ENCODE measurements at regions not wholly inside any gene's neighbourhood (a gene's known extent, or its start where the extent isn't known, plus 50 kb on each side); places are given as distances from the start of the nearest gene placed in this dataset.

DNA sequence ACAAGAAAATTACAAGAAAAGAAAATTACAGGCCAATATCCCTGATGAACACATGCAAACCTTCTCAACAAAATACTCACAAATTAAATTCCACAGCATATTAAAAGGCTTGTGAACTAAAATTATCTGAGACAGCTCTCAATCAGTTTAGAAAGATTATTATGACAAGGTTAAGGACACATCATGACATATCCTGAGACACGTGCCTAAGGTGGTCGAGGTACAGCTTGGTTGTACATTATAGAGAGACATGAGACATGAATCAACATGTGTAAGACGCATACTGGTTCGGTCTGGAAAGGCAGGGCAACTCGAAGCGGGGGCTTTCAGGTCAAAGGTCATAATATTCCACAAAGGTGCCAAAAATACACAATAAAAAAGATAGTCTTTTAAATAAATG lies 598.3 kb upstream of the REG3G start:
- 67 to 81% methylated on average over 6 of the region's 6 CpGs for WGBS, 2 donors (ENCODE audit: low coverage in 1 of 2)
- no peak for DNase-seq
- TF ChIP-seq EP300 (IDR thresholded peaks at IDR 0.05; ENCODE audit: low read depth), result no peak
- no peak for TF ChIP-seq POLR2A (IDR thresholded peaks at IDR 0.05)
- TF ChIP-seq, protein P1, sequence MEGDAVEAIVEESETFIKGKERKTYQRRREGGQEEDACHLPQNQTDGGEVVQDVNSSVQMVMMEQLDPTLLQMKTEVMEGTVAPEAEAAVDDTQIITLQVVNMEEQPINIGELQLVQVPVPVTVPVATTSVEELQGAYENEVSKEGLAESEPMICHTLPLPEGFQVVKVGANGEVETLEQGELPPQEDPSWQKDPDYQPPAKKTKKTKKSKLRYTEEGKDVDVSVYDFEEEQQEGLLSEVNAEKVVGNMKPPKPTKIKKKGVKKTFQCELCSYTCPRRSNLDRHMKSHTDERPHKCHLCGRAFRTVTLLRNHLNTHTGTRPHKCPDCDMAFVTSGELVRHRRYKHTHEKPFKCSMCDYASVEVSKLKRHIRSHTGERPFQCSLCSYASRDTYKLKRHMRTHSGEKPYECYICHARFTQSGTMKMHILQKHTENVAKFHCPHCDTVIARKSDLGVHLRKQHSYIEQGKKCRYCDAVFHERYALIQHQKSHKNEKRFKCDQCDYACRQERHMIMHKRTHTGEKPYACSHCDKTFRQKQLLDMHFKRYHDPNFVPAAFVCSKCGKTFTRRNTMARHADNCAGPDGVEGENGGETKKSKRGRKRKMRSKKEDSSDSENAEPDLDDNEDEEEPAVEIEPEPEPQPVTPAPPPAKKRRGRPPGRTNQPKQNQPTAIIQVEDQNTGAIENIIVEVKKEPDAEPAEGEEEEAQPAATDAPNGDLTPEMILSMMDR (IDR thresholded peaks at IDR 0.05), result no peak
- TF ChIP-seq POLR2AphosphoS5 (IDR thresholded peaks at IDR 0.05), result no peak
- Histone ChIP-seq H3K27me3 (no peaks in the 10 kb centered on the region), H3K36me3 (no peaks in the 10 kb centered on the region), H3K9me3 (no peaks in the 10 kb centered on the region), H3K4me1 (no peaks in the 10 kb centered on the region), H3K27ac (no peak overlapping the region), H3K4me3 (no peak overlapping the region)
- intact Hi-C loops (cut with DNase I; ENCODE audit: low total_unique reads) (no loop called here), in situ Hi-C loops (cut with MboI; ENCODE audit: low pct_ligation_motif_present in 1 of 4, low pct_unique_long_range_greater_than_20kb in 1 of 4, low sequenced_read_pairs in 3 of 4) (no loop called here)

DNA sequence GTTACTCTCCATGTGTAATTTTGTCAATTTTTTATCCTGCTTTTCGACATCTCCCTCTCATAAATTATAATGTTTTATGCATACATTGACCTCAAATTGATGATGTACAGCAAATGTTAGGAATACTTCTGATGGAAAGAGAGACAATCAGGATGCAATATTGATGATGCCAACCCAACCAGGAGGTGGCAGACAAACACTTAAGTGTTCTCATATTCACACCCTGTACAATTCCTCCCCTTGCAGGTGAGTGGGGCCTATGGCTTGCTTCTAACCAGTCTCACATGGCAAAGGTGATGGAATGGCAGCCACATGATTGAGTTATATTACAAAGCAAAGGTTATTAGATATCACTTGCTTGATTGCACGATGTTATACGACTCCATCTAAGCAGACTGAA lies 594.3 kb upstream of the REG3G start:
- no peak for TF ChIP-seq POLR2A (IDR thresholded peaks at IDR 0.05)
- TF ChIP-seq POLR2AphosphoS5 (IDR thresholded peaks at IDR 0.05), result no peak
- no peak for TF ChIP-seq EP300 (IDR thresholded peaks at IDR 0.05; ENCODE audit: low read depth)
- TF ChIP-seq, protein P1 (IDR thresholded peaks at IDR 0.05), result no peak
- in situ Hi-C loops (cut with MboI; ENCODE audit: low pct_ligation_motif_present in 1 of 4, low pct_unique_long_range_greater_than_20kb in 1 of 4, low sequenced_read_pairs in 3 of 4), result no loop called here
- Histone ChIP-seq H3K27me3 (no peaks in the 10 kb centered on the region), H3K9me3 (no peaks in the 10 kb centered on the region), H3K27ac (no peak overlapping the region), H3K36me3 (no peaks in the 10 kb centered on the region), H3K4me1 (no peaks in the 10 kb centered on the region), H3K4me3 (no peak overlapping the region)
- WGBS, 2 donors (ENCODE audit: low coverage in 1 of 2), result 27 to 81% methylated on average over 1 to 3 of the region's 3 CpGs
- DNase-seq, result no peak
- intact Hi-C loops (cut with DNase I; ENCODE audit: low total_unique reads), result no loop called here

DNA sequence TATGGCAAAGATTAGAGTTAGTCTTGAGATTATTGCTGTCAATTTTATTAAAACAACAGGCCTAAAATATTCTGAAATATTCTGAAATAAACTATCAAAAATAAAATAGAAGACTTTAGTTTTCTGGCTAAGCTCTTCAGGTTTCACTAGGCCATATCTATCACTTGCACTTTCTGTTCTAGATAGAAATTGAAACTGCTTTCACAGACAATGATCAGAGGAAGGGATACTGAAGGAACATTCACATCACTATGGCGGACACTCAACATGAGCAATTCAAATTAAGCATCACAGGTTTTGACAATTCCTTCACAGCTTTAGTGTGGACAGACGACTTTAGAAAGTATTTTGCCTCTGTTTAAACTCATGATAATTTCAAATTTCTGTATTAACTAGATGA lies 586.4 kb upstream of the REG3G start:
- Histone ChIP-seq H3K4me1 (no peaks in the 10 kb centered on the region), H3K4me3 (no peak overlapping the region), H3K27ac (no peak overlapping the region), H3K9me3 (no peaks in the 10 kb centered on the region), H3K36me3 (no peaks in the 10 kb centered on the region), H3K27me3 (no peaks in the 10 kb centered on the region)
- in situ Hi-C loops (cut with MboI; ENCODE audit: low pct_ligation_motif_present in 1 of 4, low pct_unique_long_range_greater_than_20kb in 1 of 4, low sequenced_read_pairs in 3 of 4) (no loop called here), intact Hi-C loops (cut with DNase I; ENCODE audit: low total_unique reads) (no loop called here)
- no peak for DNase-seq
- no peak for TF ChIP-seq POLR2A (IDR thresholded peaks at IDR 0.05)
- no peak for TF ChIP-seq POLR2AphosphoS5 (IDR thresholded peaks at IDR 0.05)
- no peak for TF ChIP-seq EP300 (IDR thresholded peaks at IDR 0.05; ENCODE audit: low read depth)
- TF ChIP-seq, protein P1 (IDR thresholded peaks at IDR 0.05), result no peak
- 43 to 55% methylated on average over 2 of the region's 2 CpGs for WGBS, 2 donors (ENCODE audit: low coverage in 1 of 2)

DNA sequence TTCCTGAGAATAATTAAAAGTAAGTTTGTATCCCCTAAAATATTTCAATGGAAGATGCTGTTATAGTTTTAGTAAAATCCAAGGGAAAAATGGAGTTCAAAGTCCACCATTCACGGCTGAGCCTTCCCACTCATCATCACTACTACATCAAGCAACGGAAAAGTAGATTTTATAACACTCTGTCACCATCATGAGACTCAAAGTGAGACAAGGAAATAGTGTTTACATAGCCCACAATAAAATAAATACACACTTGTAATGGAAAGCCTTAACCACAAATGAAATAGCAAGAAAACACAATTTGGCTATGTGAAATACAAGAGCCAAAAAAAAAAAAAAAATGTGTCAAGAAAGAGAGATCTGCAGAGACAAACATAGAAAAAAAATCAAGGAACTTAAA lies 569.9 kb upstream of the REG3G start:
- intact Hi-C loops (cut with DNase I; ENCODE audit: low total_unique reads) (no loop called here), in situ Hi-C loops (cut with MboI; ENCODE audit: low pct_ligation_motif_present in 1 of 4, low pct_unique_long_range_greater_than_20kb in 1 of 4, low sequenced_read_pairs in 3 of 4) (no loop called here)
- H3K27ac ChIP-seq, result no peak overlapping the region
- H3K4me3 ChIP-seq, result no peak overlapping the region
- no peaks in the 10 kb centered on the region for H3K4me1 ChIP-seq
- H3K9me3 ChIP-seq, result no peaks in the 10 kb centered on the region
- no peaks in the 10 kb centered on the region for H3K27me3 ChIP-seq
- TF ChIP-seq EP300 (IDR thresholded peaks at IDR 0.05; ENCODE audit: low read depth) (no peak), POLR2A (IDR thresholded peaks at IDR 0.05) (no peak), POLR2AphosphoS5 (IDR thresholded peaks at IDR 0.05) (no peak)
- TF ChIP-seq, protein P1 (IDR thresholded peaks at IDR 0.05), result no peak
- no peak for DNase-seq
- no peaks in the 10 kb centered on the region for H3K36me3 ChIP-seq
- 25 to 32% methylated on average over 2 of the region's 2 CpGs for WGBS, 2 donors (ENCODE audit: low coverage in 1 of 2)

Measured in transverse colon (tissue), 4 donors.